ENCODE measurements at regions not wholly inside any gene's neighbourhood (a gene's known extent, or its start where the extent isn't known, plus 50 kb on each side); places are given as distances from the start of the nearest gene placed in this dataset.
A peak's percentile ranks its signal among the peaks of the same experiment; 100 is the strongest.

GRCh38 chr17:77763023-77763422 is 195.5 kb upstream of the TNRC6C start:
- TF ChIP-seq, protein P1, sequence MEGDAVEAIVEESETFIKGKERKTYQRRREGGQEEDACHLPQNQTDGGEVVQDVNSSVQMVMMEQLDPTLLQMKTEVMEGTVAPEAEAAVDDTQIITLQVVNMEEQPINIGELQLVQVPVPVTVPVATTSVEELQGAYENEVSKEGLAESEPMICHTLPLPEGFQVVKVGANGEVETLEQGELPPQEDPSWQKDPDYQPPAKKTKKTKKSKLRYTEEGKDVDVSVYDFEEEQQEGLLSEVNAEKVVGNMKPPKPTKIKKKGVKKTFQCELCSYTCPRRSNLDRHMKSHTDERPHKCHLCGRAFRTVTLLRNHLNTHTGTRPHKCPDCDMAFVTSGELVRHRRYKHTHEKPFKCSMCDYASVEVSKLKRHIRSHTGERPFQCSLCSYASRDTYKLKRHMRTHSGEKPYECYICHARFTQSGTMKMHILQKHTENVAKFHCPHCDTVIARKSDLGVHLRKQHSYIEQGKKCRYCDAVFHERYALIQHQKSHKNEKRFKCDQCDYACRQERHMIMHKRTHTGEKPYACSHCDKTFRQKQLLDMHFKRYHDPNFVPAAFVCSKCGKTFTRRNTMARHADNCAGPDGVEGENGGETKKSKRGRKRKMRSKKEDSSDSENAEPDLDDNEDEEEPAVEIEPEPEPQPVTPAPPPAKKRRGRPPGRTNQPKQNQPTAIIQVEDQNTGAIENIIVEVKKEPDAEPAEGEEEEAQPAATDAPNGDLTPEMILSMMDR (conservative IDR thresholded peaks at IDR 0.05): no peak
- H3K27ac ChIP-seq: no peak overlapping the region; the same call in 1 of the 2 replicates

- no peak overlapping the region for H3K27ac ChIP-seq
- TF ChIP-seq, protein P1 (conservative IDR thresholded peaks at IDR 0.05): no peak
These were observed 194.9 kb upstream of the TNRC6C start for GRCh38 chr17:77763575-77763974.

- TF ChIP-seq, protein P1 (conservative IDR thresholded peaks at IDR 0.05): no peak
- no peak overlapping the region for H3K27ac ChIP-seq
These were observed 193.2 kb upstream of the TNRC6C start for GRCh38 chr17:77765292-77765691.

- TF ChIP-seq, protein P1 (conservative IDR thresholded peaks at IDR 0.05): no peak
- no peak overlapping the region for H3K27ac ChIP-seq
These were observed 191.4 kb upstream of the TNRC6C start for GRCh38 chr17:77767148-77767547.

DNA sequence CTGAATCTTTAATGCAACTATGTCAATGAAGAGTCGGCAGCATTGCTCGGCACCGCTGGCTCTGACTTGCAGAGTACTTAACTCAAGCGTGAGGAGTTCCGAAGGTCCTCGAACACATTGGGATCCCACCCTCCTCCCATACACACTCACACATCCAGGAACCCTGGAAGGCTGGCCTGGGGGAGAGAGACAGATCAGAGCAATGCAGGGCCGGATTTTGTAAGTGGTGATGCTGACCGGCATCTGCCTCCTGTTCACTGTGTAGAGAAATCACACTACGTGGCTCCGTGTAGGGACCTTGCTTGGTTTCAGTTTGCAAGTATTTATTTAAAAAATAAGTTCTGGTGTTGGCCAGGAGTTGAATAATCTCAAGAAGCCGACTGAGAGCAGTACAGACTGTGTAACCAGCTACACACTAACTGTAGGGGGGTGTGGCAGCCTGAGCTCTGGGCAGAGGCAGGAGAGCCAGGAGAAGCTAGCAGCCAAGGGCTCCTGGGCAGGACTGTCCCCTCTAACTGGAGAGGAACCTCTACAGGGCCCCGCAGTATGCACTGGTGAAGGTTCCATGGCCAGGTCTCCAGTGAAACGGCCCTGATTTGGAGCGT is 190.2 kb upstream of the TNRC6C start:
- TF ChIP-seq, protein P1 (conservative IDR thresholded peaks at IDR 0.05): no peak
- H3K27ac ChIP-seq: peak overlapping the region; percentile 33; the same call in 1 of the 2 replicates

DNA sequence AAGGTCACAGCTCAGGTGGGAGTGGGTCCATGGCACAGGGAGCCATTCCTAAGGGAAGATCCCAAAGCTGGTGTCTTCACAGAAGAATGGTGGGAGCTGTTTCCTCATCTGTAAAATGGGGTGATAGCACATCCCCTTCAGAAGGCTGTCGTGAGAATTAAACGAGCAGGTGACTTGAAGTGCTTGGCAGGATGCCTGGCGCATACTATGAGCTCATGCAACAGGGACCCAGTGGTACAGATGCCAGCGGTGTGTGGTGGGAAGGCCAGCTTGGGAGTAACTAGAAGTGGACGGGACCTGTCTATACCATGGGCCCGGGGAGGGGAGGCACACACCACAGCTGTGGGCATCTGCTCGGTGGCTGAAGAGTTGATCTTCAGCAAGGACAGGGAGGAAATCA is 189.3 kb upstream of the TNRC6C start:
- peak overlapping the region; percentile 33; the same call in 1 of the 2 replicates for H3K27ac ChIP-seq
- TF ChIP-seq, protein P1 (conservative IDR thresholded peaks at IDR 0.05): no peak

- peak overlapping the region; percentile 11; the same call in 1 of the 2 replicates for H3K27ac ChIP-seq
- TF ChIP-seq, protein P1 (conservative IDR thresholded peaks at IDR 0.05): no peak
These were observed 188.7 kb upstream of the TNRC6C start for GRCh38 chr17:77769762-77770161.

All from VCaP (cell line).